HL-60 (cell line): ENCODE measurements at regions not wholly inside any gene's neighbourhood (a gene's known extent, or its start where the extent isn't known, plus 50 kb on each side); places are given as distances from the start of the nearest gene placed in this dataset.

Source experiments
- SPI1 ChIP-seq: IDR thresholded peaks from 2 replicates; pipeline ENCODE4 v1.6.1; 2012; ENCODE audit warnings: low read depth, mild to moderate bottlenecking, borderline replicate concordance
- TF ChIP-seq, protein P1 (sequence below): IDR thresholded peaks from one replicate; pipeline ENCODE4 v1.5.1; 2011; ENCODE audit warnings: low read length, control low read depth, inconsistent platforms; ENCODE audit not compliant: insufficient read depth

DNA sequence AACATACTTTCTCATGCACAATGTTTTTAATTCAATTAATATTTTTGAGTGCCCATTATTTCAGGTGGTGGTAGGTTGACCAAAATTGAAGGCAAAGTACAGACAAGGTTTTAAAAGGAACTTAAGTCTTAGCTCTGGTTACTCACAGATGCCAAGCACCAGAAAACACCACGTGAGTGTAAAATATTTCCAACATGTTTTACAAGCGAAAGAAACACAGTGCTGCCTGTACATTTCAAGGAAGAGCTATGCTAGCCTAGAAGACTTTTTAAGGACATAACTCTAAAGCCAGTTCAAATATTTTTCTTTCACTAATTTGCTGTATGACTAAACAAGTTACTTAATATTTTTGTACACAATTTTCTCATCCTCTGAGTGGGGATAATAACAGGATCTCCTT, 736.4 kb upstream of the GOT2 start:
- TF ChIP-seq, protein P1, sequence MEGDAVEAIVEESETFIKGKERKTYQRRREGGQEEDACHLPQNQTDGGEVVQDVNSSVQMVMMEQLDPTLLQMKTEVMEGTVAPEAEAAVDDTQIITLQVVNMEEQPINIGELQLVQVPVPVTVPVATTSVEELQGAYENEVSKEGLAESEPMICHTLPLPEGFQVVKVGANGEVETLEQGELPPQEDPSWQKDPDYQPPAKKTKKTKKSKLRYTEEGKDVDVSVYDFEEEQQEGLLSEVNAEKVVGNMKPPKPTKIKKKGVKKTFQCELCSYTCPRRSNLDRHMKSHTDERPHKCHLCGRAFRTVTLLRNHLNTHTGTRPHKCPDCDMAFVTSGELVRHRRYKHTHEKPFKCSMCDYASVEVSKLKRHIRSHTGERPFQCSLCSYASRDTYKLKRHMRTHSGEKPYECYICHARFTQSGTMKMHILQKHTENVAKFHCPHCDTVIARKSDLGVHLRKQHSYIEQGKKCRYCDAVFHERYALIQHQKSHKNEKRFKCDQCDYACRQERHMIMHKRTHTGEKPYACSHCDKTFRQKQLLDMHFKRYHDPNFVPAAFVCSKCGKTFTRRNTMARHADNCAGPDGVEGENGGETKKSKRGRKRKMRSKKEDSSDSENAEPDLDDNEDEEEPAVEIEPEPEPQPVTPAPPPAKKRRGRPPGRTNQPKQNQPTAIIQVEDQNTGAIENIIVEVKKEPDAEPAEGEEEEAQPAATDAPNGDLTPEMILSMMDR: no peak
- no peak for TF ChIP-seq SPI1
